Left ventricle myocardium inferior (tissue), 1 donor: ENCODE measurements at regions not wholly inside any gene's neighbourhood (a gene's known extent, or its start where the extent isn't known, plus 50 kb on each side); places are given as distances from the start of the nearest gene placed in this dataset.

ENCODE experiments used
- DNase-seq: peaks from one replicate; pipeline ENCODE4 v3.0.0-alpha.2; 2020
- H3K27ac ChIP-seq: fragments of 200-600 bp; replicated peaks from 2 replicates; pipeline ENCODE4 v1.8.0; 2021
- H3K27me3 ChIP-seq: fragments of 200-600 bp; 2 replicates; pipeline ENCODE4 v1.8.0; 2021; ENCODE audit warnings: low read depth
- H3K36me3 ChIP-seq: fragments of 200-600 bp; 2 replicates; pipeline ENCODE4 v1.8.0; 2021
- H3K4me1 ChIP-seq: fragments of 200-600 bp; 2 replicates; pipeline ENCODE4 v1.8.0; 2021
- H3K4me3 ChIP-seq: fragments of 200-600 bp; 2 replicates; pipeline ENCODE4 v1.8.0; 2021; ENCODE audit warnings: mild to moderate bottlenecking, moderate library complexity
- H3K9me3 ChIP-seq: fragments of 200-600 bp; replicated peaks from 2 replicates; pipeline ENCODE4 v1.8.0; 2021
- CTCF ChIP-seq: fragments of 200-600 bp; IDR thresholded peaks from 2 replicates; pipeline ENCODE4 v1.8.0; 2021; ENCODE audit warnings: antibody characterized with exemption, mild to moderate bottlenecking, borderline replicate concordance
- intact Hi-C: fragments of 100-400 bp; cut with micrococcal nuclease; formaldehyde crosslinking; loops from one replicate; pipeline ENCODE4 v1.11.0; 2022
- donor health status: DM: no; HTN: yes; CAD: no; lungs with severe emphysema.

- no peak for TF ChIP-seq CTCF
- no peaks in the 10 kb centered on the region for H3K27me3 ChIP-seq
- H3K9me3 ChIP-seq = no peaks in the 10 kb centered on the region
- H3K4me3 ChIP-seq = no peak overlapping the region
- no peaks in the 10 kb centered on the region for H3K36me3 ChIP-seq
- H3K4me1 ChIP-seq = peaks cover 50% of the 10 kb centered on the region
- DNase-seq = no peak
- H3K27ac ChIP-seq = peak overlapping the region; percentile 6
- intact Hi-C loops = no loop called here
Observed at GRCh38 chr5:56516035-56516434, 282.9 kb upstream of the ANKRD55 start.

GRCh38 chr5:56515011-56515410, 281.9 kb upstream of the ANKRD55 start:
- TF ChIP-seq CTCF = no peak
- Histone ChIP-seq H3K4me1 (peaks cover 50% of the 10 kb centered on the region), H3K9me3 (no peaks in the 10 kb centered on the region), H3K27ac (no peak overlapping the region), H3K4me3 (no peak overlapping the region), H3K27me3 (no peaks in the 10 kb centered on the region), H3K36me3 (no peaks in the 10 kb centered on the region)
- intact Hi-C loops = no loop called here
- DNase-seq = no peak

- no peaks in the 10 kb centered on the region for H3K36me3 ChIP-seq
- TF ChIP-seq CTCF = no peak
- H3K27me3 ChIP-seq = no peaks in the 10 kb centered on the region
- no peak overlapping the region for H3K27ac ChIP-seq
- no peak for DNase-seq
- intact Hi-C loops = no loop called here
- peaks cover 50% of the 10 kb centered on the region for H3K4me1 ChIP-seq
- H3K4me3 ChIP-seq = no peak overlapping the region
- no peaks in the 10 kb centered on the region for H3K9me3 ChIP-seq
Observed at GRCh38 chr5:56514245-56514644, 281.1 kb upstream of the ANKRD55 start.

- Histone ChIP-seq H3K4me3 (no peak overlapping the region), H3K4me1 (peaks cover 54% of the 10 kb centered on the region), H3K9me3 (no peaks in the 10 kb centered on the region), H3K27ac (peak overlapping the region; percentile 53), H3K36me3 (no peaks in the 10 kb centered on the region), H3K27me3 (no peaks in the 10 kb centered on the region)
- intact Hi-C loops = no loop called here
- DNase-seq = no peak
- no peak for TF ChIP-seq CTCF
Observed at GRCh38 chr5:56513141-56513540, 280.0 kb upstream of the ANKRD55 start.

- intact Hi-C loops = no loop called here
- H3K27me3 ChIP-seq = no peaks in the 10 kb centered on the region
- peaks cover 53% of the 10 kb centered on the region for H3K4me1 ChIP-seq
- no peak for TF ChIP-seq CTCF
- peak; percentile 36 for DNase-seq
- H3K9me3 ChIP-seq = no peaks in the 10 kb centered on the region
- no peak overlapping the region for H3K4me3 ChIP-seq
- H3K36me3 ChIP-seq = no peaks in the 10 kb centered on the region
- peak overlapping the region; percentile 53 for H3K27ac ChIP-seq
Observed at GRCh38 chr5:56512313-56512996, 279.3 kb upstream of the ANKRD55 start.
